ENCODE measurements at regions not wholly inside any gene's neighbourhood (a gene's known extent, or its start where the extent isn't known, plus 50 kb on each side); places are given as distances from the start of the nearest gene placed in this dataset.

DNA sequence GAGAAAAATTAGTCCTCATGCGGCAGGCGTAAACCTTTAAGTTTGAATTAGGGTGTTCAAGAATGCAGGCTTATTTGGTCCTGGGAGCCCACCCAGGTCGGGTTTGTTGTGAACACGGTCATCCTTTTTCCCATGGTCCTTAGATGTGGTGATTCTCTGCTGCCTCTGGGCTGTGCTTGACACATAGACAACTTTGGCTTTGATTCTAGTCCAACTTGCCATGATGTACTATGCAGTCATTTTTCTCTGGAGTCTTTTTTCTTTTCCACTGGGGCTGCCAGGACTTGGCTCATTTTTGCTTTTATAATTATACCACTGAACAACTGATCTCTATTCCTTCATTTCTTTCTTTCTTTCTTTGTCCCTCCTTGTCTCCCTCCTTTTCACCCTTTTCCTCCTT, 218.6 kb downstream of the SREK1 start:
- TF ChIP-seq FOXA1 (IDR thresholded peaks at IDR 0.05): no peak
- no peak for TF ChIP-seq YY1 (IDR thresholded peaks at IDR 0.05)
- TF ChIP-seq, protein P1, sequence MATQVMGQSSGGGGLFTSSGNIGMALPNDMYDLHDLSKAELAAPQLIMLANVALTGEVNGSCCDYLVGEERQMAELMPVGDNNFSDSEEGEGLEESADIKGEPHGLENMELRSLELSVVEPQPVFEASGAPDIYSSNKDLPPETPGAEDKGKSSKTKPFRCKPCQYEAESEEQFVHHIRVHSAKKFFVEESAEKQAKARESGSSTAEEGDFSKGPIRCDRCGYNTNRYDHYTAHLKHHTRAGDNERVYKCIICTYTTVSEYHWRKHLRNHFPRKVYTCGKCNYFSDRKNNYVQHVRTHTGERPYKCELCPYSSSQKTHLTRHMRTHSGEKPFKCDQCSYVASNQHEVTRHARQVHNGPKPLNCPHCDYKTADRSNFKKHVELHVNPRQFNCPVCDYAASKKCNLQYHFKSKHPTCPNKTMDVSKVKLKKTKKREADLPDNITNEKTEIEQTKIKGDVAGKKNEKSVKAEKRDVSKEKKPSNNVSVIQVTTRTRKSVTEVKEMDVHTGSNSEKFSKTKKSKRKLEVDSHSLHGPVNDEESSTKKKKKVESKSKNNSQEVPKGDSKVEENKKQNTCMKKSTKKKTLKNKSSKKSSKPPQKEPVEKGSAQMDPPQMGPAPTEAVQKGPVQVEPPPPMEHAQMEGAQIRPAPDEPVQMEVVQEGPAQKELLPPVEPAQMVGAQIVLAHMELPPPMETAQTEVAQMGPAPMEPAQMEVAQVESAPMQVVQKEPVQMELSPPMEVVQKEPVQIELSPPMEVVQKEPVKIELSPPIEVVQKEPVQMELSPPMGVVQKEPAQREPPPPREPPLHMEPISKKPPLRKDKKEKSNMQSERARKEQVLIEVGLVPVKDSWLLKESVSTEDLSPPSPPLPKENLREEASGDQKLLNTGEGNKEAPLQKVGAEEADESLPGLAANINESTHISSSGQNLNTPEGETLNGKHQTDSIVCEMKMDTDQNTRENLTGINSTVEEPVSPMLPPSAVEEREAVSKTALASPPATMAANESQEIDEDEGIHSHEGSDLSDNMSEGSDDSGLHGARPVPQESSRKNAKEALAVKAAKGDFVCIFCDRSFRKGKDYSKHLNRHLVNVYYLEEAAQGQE (IDR thresholded peaks at IDR 0.05): no peak
- TF ChIP-seq CTCF (IDR thresholded peaks at IDR 0.05; ENCODE audit: low read depth, low read length, missing input control): no peak
- TF ChIP-seq RAD21 (IDR thresholded peaks at IDR 0.05): no peak
- no peak for TF ChIP-seq SP1 (IDR thresholded peaks at IDR 0.05)
- TF ChIP-seq, protein P2, sequence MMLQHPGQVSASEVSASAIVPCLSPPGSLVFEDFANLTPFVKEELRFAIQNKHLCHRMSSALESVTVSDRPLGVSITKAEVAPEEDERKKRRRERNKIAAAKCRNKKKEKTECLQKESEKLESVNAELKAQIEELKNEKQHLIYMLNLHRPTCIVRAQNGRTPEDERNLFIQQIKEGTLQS (IDR thresholded peaks at IDR 0.05): no peak

Data from liver (tissue), 3 donors.